NCI-H69 (cell line): ENCODE measurements at regions not wholly inside any gene's neighbourhood (a gene's known extent, or its start where the extent isn't known, plus 50 kb on each side); places are given as distances from the start of the nearest gene placed in this dataset.

ENCODE experiments used
- DNase-seq: peaks from one replicate; lab custom pipeline; 2025; lab: John Stamatoyannopoulos, UW

DNA sequence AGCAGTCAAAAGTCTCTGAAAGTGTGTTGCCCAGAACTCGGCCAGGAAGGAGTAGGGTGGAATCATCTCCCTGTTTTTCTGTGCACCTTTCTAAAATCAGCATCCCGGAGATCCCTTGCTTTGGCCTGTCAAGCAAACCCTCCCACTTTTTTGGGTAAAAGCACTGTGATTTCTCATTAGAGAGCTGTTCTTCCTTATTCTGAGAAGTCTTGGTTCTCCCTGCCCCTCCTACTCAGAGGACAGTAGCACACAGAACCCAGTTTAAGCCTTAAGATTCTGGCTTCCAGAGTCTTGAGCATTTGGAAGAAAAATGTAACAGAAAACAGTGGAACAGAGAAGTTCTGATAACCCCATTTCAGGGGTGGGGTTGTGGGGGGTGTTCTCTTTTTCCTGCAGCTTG lies 52.6 kb upstream of the KATNAL1 start:
- DNase-seq: no peak

DNA sequence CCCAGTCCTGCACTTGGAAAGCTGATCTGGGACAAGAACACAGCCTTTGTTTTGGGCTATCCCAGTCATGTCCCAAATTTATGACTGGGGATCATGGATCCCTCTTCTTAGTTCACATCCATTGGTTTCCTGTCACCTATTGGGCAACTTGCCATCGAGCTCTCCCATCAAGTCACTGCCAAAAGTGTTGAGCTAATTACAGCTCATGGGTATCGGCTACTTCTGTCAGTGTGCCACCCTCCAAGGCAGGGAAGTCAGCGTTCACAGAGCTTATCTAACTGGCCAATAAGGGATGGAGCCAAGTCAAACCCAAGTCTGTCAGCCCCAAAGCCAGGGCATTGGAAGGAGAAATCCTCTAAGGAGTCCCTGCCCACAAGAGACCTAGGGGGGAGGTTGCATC lies 53.2 kb upstream of the KATNAL1 start:
- no peak for DNase-seq

DNA sequence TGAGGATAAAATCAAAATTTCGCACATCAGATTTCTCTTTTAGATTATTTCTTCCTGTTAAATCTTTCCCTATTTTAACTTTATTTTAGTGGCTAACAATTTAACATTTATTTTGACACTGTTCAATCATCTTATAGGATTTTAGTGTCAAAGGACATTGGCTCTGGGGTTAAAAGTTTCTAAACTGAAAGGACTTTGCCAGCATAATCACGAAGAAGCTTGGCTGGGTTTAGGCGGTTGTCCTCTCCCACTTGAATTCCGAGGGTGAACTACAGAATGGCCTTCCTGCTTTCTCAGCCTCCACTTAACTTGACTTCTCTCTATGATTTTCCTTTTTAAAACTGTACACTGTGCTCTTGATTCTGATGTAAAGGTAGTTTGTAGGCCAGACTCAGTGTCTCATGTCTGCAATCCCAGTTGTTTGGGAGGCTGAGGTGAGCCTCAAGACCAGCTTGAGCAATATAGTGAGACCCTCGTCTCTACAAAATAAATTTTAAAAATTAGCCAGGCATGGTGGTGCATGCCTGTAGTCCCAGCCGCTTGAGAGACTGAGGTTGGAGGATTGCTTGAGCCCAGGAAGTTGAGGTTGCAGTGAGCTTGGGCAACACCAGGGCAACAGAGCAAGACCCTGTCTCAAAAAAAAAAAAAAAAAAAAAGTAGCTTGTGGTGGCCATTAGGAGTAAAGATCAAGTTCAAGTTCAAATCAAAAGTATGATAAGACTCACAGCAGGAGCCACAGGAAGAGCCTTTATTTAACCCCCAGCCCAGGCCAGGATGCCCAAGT lies 54.8 kb upstream of the KATNAL1 start:
- DNase-seq: no peak

DNA sequence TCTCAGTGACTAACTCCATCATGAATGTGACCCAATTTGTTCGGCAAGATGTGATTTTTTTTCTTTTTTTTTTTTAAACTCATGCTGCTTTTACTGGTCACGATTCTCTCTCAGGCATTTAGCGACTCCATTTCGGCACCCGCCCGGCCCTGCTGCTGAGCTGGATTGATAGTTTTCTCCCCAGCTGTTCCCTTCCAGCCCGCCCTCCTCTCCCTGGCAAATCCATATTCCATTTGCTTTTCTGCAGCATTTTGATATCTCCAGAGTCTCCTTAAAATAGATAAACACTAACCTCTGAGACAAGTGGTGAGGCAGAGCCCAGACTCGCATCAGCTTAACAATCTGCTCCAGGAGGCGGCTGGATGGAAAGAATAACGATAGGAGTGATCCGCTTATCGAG lies 55.5 kb upstream of the KATNAL1 start:
- no peak for DNase-seq

DNA sequence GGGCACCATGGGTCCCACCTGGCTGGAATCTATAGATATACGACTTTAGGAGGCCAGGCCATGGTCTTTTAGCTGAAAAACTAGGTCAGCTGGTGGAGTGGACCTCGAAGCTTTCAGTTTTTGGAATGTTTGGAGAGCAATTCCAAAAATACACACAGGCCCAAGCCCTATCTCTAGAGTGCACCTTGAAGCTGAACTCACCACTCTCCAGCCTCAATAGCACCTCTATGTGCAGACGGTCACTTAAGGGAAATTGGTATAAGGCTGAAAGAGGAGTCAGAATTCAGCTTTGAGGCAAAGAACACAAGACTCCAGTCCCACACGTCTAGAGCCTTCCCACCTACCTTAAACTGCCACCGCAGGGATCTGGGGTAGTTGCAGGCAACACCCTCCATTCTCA lies 56.4 kb upstream of the KATNAL1 start:
- DNase-seq: no peak

DNA sequence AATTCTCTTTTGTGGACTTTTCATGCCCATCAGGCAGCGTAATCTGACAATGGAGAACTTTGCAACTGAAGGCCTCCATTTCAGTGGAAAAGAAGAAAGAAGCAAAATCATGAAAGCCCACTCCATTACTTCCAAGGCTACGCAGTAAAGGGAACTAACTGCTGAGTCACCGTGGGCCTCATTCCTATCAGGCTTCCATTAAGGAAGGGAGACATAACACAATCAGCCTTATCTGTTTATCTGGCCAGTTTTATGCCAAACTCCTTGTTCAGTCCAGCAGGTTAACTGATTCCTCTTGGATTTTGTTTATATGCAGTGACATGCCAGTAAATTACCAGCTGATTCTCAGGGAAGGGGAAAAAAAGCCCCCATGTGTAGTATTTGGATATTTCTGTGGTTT lies 56.8 kb upstream of the KATNAL1 start:
- DNase-seq: no peak

DNA sequence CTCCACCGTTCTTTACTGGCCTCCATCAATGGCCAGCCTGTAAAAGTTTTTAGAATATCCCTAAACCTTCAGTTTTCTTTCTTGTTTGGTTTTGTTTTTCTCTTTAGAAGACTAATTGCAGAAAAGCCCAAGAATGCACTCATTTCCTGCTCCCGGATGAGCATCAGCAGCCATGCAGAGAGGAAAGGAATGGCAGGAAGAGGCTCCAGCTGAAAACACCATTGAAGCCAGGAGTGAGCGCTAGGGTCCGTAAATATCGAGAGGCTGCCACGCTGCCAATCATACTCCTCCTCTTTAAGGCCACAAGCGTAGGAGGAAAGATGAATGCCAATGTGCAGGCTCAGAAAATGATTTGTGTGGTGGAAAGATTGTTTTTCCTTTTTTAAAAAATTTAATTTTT lies 57.4 kb upstream of the UBE2L5 start:
- DNase-seq: no peak

DNA sequence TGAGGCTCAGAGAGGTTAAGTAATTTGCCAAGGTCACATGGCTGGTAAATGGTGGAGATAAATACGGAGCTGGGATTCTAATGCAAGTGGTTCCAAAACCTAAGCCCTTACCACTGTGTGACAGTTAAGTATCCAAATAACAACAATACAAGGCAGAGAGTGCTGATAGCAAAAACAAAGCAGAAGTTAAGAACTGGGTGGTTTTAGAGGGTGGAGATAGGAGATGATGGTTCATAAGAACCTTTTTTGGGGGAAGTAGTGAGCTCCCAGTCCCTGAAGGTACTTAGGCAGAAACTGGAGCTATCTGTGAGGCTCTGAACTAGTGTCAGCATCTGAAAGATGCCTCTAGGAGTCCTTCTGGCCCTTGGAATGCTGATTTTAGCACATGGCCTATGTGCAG lies 56.2 kb upstream of the UBE2L5 start:
- DNase-seq: no peak

DNA sequence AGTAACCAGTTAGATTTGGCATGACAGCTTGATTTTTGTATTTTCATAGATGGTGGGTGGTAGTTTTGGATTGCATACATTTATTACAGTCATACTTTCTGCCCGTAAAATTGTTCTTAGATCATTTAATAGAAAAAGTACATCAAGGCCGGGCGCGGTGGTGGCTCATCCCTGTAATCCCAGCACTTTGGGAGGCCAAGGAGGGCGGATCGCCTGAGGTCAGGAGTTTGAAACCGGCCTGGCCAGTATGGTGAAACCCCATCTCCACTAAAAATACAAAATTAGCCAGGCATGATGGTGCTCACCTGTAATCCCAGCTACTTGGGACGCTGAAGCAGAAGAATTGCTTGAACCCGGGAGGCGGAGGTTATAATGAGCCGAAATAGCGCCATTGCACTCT lies 55.0 kb upstream of the UBE2L5 start:
- DNase-seq: no peak

DNA sequence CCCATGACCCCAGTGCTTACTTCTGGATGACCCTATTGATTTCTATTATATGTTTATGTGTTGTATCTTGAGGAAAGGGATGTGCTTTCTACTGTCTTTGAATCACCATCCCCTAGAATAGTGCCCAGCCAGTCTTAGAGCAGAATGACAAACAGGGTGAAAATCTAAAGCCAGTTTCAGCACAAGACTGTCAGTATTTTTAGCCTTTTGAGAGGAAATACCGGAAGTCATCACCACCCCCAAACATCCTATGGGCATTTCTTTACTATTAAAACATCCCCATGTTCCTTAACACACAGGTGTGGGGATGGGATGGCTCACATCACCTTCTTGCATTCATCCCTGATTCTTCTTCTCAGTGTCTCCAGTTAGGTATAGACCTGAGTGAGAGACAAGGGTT lies 52.1 kb upstream of the UBE2L5 start:
- no peak for DNase-seq

DNA sequence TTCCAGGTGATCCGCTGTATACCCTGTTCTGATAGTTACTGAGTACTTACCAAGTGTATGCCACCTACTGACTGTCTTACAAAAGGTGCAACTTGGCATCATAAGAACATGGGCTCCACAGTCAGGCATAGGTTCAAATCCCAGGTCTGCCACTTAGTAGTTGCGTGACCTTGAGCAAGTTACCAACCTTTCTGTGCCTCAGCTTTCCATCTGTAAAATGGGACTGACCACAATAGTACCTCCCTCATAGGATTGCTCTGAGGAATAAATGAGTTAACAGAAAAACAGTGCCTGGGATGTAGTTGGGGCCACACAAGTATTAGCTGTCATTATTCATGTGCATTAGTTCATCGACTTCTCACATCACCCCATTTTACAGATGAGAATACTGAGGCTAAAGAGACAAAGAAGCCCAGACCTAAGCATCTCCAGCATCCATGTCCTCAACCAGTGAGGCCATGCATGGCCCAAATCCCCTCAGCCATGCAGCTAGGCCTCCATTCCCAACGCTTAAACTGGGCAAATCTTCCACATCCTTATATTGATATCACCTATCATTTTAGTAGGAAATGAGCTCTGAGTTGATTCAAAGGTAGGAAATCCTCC lies 51.3 kb upstream of the UBE2L5 start:
- DNase-seq: no peak

DNA sequence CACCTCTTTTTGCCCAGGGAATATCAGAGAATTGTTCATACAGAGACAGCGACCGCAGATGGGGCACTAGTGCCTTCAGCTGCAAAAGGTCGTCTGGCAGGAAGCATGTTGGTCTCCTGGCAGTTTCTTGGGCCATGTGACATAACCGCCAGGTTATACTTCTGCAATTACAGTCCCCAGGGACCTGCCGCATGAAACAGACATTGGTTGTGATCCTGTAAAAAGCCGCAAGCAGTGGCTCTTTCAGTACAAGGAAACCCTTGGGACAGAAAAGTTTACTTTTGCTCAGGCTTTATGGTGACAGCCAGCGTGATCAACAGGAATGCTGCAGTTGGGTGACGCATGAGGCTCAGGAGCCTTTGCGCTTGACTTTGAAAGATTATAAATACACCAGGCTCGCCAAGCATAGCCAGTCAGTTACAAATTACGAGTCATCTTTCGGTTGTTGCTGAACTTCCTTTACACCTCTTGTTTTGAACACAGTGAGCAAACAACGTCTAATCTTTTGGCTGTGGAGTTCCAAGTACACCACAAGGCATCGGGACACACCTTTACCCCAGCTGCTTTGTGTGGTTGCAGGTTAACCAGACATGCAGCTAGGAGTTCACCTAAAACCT lies 50.5 kb upstream of the UBE2L5 start:
- DNase-seq: peak; percentile 77
